ENCODE measurements at regions not wholly inside any gene's neighbourhood (a gene's known extent, or its start where the extent isn't known, plus 50 kb on each side); places are given as distances from the start of the nearest gene placed in this dataset.
"Not testable (repeated sequence)": the region's sequence is repeated elsewhere in the genome, so short reads cannot be mapped to it uniquely, and the experiment has no call there.

GRCh38 chr3:150330872-150331271 is 77.2 kb upstream of the TSC22D2 start:
- in situ Hi-C loops (cut with HindIII; ENCODE audit: low pct_ligation_motif_present, low pct_unique_long_range_greater_than_20kb, low sequenced_read_pairs), result no loop called here
- DNase-seq, result no peak

- no peak for DNase-seq
- in situ Hi-C loops (cut with HindIII; ENCODE audit: low pct_ligation_motif_present, low pct_unique_long_range_greater_than_20kb, low sequenced_read_pairs), result no loop called here
These were observed 77.9 kb upstream of the TSC22D2 start for GRCh38 chr3:150330174-150330573.

- in situ Hi-C loops (cut with HindIII; ENCODE audit: low pct_ligation_motif_present, low pct_unique_long_range_greater_than_20kb, low sequenced_read_pairs), result no loop called here
- DNase-seq, result no peak
These were observed 78.7 kb upstream of the TSC22D2 start for GRCh38 chr3:150329408-150329807.

- in situ Hi-C loops (cut with HindIII; ENCODE audit: low pct_ligation_motif_present, low pct_unique_long_range_greater_than_20kb, low sequenced_read_pairs), result no loop called here
- no peak for DNase-seq
These were observed 79.5 kb upstream of the TSC22D2 start for GRCh38 chr3:150328654-150329040.

GRCh38 chr3:150327678-150328653 is 80.1 kb upstream of the TSC22D2 start:
- no peak for DNase-seq
- in situ Hi-C loops (cut with HindIII; ENCODE audit: low pct_ligation_motif_present, low pct_unique_long_range_greater_than_20kb, low sequenced_read_pairs), result no loop called here

GRCh38 chr3:150324788-150325187 is 83.3 kb upstream of the TSC22D2 start:
- DNase-seq, result no peak
- in situ Hi-C loops (cut with HindIII; ENCODE audit: low pct_ligation_motif_present, low pct_unique_long_range_greater_than_20kb, low sequenced_read_pairs), result no loop called here

- in situ Hi-C loops (cut with HindIII; ENCODE audit: low pct_ligation_motif_present, low pct_unique_long_range_greater_than_20kb, low sequenced_read_pairs), result no loop called here
- no peak for DNase-seq
These were observed 83.9 kb upstream of the TSC22D2 start for GRCh38 chr3:150324245-150324644.

GRCh38 chr3:150323770-150324169 is 84.3 kb upstream of the TSC22D2 start:
- no peak for DNase-seq
- in situ Hi-C loops (cut with HindIII; ENCODE audit: low pct_ligation_motif_present, low pct_unique_long_range_greater_than_20kb, low sequenced_read_pairs), result no loop called here

- in situ Hi-C loops (cut with HindIII; ENCODE audit: low pct_ligation_motif_present, low pct_unique_long_range_greater_than_20kb, low sequenced_read_pairs); DNase-seq: not testable (repeated sequence)
These were observed 85.0 kb upstream of the TSC22D2 start for GRCh38 chr3:150323091-150323490.

- in situ Hi-C loops (cut with HindIII; ENCODE audit: low pct_ligation_motif_present, low pct_unique_long_range_greater_than_20kb, low sequenced_read_pairs); DNase-seq: not testable (repeated sequence)
These were observed 87.1 kb upstream of the TSC22D2 start for GRCh38 chr3:150320971-150321370.

GRCh38 chr3:150319900-150320299 is 88.2 kb upstream of the TSC22D2 start:
- peak; percentile 97 for DNase-seq
- in situ Hi-C loops (cut with HindIII; ENCODE audit: low pct_ligation_motif_present, low pct_unique_long_range_greater_than_20kb, low sequenced_read_pairs), result no loop called here

GRCh38 chr3:150317469-150317868 is 90.6 kb upstream of the TSC22D2 start:
- in situ Hi-C loops (cut with HindIII; ENCODE audit: low pct_ligation_motif_present, low pct_unique_long_range_greater_than_20kb, low sequenced_read_pairs), result no loop called here
- DNase-seq, result no peak

GRCh38 chr3:150315721-150316120 is 92.4 kb upstream of the TSC22D2 start:
- no peak for DNase-seq
- in situ Hi-C loops (cut with HindIII; ENCODE audit: low pct_ligation_motif_present, low pct_unique_long_range_greater_than_20kb, low sequenced_read_pairs), result no loop called here

GRCh38 chr3:150314248-150315004 is 93.7 kb upstream of the TSC22D2 start:
- in situ Hi-C loops (cut with HindIII; ENCODE audit: low pct_ligation_motif_present, low pct_unique_long_range_greater_than_20kb, low sequenced_read_pairs), result no loop called here
- DNase-seq, result no peak

GRCh38 chr3:150312018-150312657 is 96.0 kb upstream of the TSC22D2 start:
- in situ Hi-C loops (cut with HindIII; ENCODE audit: low pct_ligation_motif_present, low pct_unique_long_range_greater_than_20kb, low sequenced_read_pairs), result no loop called here

GRCh38 chr3:150311156-150311555 is 96.9 kb upstream of the TSC22D2 start:
- in situ Hi-C loops (cut with HindIII; ENCODE audit: low pct_ligation_motif_present, low pct_unique_long_range_greater_than_20kb, low sequenced_read_pairs), result no loop called here
- no peak for DNase-seq

More at GRCh38 chr3:150312018-150312657, 96.0 kb upstream of the TSC22D2 start:
- DNase-seq, result no peak

GRCh38 chr3:150309557-150309956 is 98.5 kb upstream of the TSC22D2 start:
- in situ Hi-C loops (cut with HindIII; ENCODE audit: low pct_ligation_motif_present, low pct_unique_long_range_greater_than_20kb, low sequenced_read_pairs), result no loop called here
- no peak for DNase-seq

- DNase-seq, result no peak
- in situ Hi-C loops (cut with HindIII; ENCODE audit: low pct_ligation_motif_present, low pct_unique_long_range_greater_than_20kb, low sequenced_read_pairs), result no loop called here
These were observed 98.9 kb upstream of the TSC22D2 start for GRCh38 chr3:150309257-150309542.
